ENCODE measurements at regions not wholly inside any gene's neighbourhood (a gene's known extent, or its start where the extent isn't known, plus 50 kb on each side); places are given as distances from the start of the nearest gene placed in this dataset.

GRCh38 chr5:32501071-32502002 lies 56.8 kb upstream of the ZFR start:
- H3K27me3 ChIP-seq (ENCODE audit: insufficient read depth in 3 of 3, low read length in 2 of 3): peaks cover 0 to 17% (median 0%) of the 10 kb centered on the region in 3 donors
- WGBS, 3 donors: 87 to 91% (median 89%) methylated on average over 16 of the region's 16 CpGs

GRCh38 chr5:32500181-32500580 lies 55.6 kb upstream of the ZFR start:
- no peaks in the 10 kb centered on the region for H3K9me3 ChIP-seq
- H3K4me1 ChIP-seq: peaks cover 4% of the 10 kb centered on the region
- WGBS, 3 donors: 72 to 88% (median 76%) methylated on average over 7 of the region's 7 CpGs
- no peak overlapping the region for H3K4me3 ChIP-seq
- no peak overlapping the region for H3K27ac ChIP-seq
- ATAC-seq (no peak), DNase-seq (no peak)
- no peak for TF ChIP-seq CTCF (IDR thresholded peaks at IDR 0.05)
- intact Hi-C loops (cut with DNase I): no loop called here
- peaks cover 0 to 17% (median 0%) of the 10 kb centered on the region in 3 donors for H3K27me3 ChIP-seq (ENCODE audit: insufficient read depth in 3 of 3, low read length in 2 of 3)
- H3K36me3 ChIP-seq (ENCODE audit: insufficient read depth in 1 of 2, low read depth in 1 of 2): no peaks in the 10 kb centered on the region

More at GRCh38 chr5:32501071-32502002, 56.8 kb upstream of the ZFR start:
- intact Hi-C loops (cut with DNase I): no loop called here
- Histone ChIP-seq H3K4me1 (peaks cover 4% of the 10 kb centered on the region), H3K9me3 (no peaks in the 10 kb centered on the region), H3K4me3 (no peak overlapping the region), H3K36me3 (ENCODE audit: insufficient read depth in 1 of 2, low read depth in 1 of 2) (no peaks in the 10 kb centered on the region), H3K27ac (no peak overlapping the region)
- no peak for DNase-seq
- ATAC-seq: no peak
- no peak for TF ChIP-seq CTCF (IDR thresholded peaks at IDR 0.05)

GRCh38 chr5:32499261-32499660 lies 54.7 kb upstream of the ZFR start:
- ATAC-seq (no peak), DNase-seq (no peak)
- WGBS, 3 donors: 87 to 95% (median 88%) methylated on average over 2 of the region's 2 CpGs
- H3K9me3 ChIP-seq: no peaks in the 10 kb centered on the region
- peaks cover 0 to 17% (median 0%) of the 10 kb centered on the region in 3 donors for H3K27me3 ChIP-seq (ENCODE audit: insufficient read depth in 3 of 3, low read length in 2 of 3)
- H3K4me3 ChIP-seq: no peak overlapping the region
- intact Hi-C loops (cut with DNase I): no loop called here
- H3K27ac ChIP-seq: no peak overlapping the region
- peaks cover under 1% of the 10 kb centered on the region for H3K4me1 ChIP-seq
- no peak for TF ChIP-seq CTCF (IDR thresholded peaks at IDR 0.05)
- H3K36me3 ChIP-seq (ENCODE audit: insufficient read depth in 1 of 2, low read depth in 1 of 2): no peaks in the 10 kb centered on the region

GRCh38 chr5:32498484-32498883 lies 53.9 kb upstream of the ZFR start:
- no peak overlapping the region for H3K4me3 ChIP-seq
- no peaks in the 10 kb centered on the region for H3K9me3 ChIP-seq
- H3K27ac ChIP-seq: no peak overlapping the region
- H3K27me3 ChIP-seq (ENCODE audit: insufficient read depth in 3 of 3, low read length in 2 of 3): peaks cover 0 to 13% (median 0%) of the 10 kb centered on the region in 3 donors
- no peak for ATAC-seq
- no peaks in the 10 kb centered on the region for H3K4me1 ChIP-seq
- no peak for DNase-seq
- intact Hi-C loops (cut with DNase I): no loop called here
- no peak for TF ChIP-seq CTCF (IDR thresholded peaks at IDR 0.05)
- no peaks in the 10 kb centered on the region for H3K36me3 ChIP-seq (ENCODE audit: insufficient read depth in 1 of 2, low read depth in 1 of 2)
